ENCODE measurements at regions not wholly inside any gene's neighbourhood (a gene's known extent, or its start where the extent isn't known, plus 50 kb on each side); places are given as distances from the start of the nearest gene placed in this dataset.

DNA sequence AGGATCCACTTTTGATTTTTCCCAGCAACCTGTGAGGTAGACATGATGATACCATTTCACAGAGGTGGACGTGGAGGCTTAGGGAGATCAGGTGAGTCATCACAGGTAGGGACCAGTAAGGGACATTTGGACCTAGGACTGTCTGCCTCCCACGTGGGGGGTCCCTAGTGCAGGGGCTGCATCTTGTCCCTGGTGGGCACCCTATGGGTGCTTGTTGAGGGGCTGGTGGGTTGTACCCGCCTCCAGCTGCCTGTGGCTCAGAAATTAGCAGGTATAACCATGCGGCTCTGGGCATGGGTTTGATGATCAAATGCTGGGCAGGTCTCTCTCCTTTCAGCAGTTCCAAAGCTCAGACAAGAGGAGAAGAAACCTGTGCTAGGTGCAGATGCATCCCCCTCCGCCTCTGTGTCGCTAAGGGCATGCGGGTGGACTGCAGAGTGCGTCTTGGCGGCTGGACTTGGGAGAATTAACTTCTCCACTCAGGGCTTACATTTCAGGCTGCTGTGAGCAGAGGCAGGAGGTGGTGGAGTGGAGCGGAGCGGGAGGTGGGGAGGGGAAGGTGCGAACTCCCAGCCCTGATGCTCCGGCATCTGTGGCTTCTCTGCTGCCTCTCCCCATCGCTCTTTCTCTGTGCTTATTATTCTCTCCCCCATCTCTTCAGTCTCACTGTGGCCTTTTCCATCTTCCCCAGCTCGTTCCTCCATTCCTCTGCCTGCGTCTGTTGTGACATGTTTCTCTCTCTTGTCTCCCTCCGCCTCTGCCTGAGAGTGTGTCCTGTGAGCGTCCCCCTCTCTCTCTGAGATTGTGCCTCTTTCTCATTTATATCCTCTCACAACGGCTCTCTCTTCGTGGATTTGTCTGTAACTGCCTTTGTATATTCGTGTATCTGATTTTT, 146.8 kb downstream of the PTPRU start:
- Mint-ChIP-seq H3K4me3 (no peak overlapping the region), H3K36me3 (ENCODE audit: low read depth) (no peaks in the 10 kb centered on the region), H3K9me3 (peaks cover 17% of the 10 kb centered on the region), H3K4me1 (ENCODE audit: low read depth) (no peaks in the 10 kb centered on the region), H3K27me3 (peaks cover 16% of the 10 kb centered on the region), H3K27ac (no peak overlapping the region)
- intact Hi-C loops (cut with micrococcal nuclease) = no loop called here

DNA sequence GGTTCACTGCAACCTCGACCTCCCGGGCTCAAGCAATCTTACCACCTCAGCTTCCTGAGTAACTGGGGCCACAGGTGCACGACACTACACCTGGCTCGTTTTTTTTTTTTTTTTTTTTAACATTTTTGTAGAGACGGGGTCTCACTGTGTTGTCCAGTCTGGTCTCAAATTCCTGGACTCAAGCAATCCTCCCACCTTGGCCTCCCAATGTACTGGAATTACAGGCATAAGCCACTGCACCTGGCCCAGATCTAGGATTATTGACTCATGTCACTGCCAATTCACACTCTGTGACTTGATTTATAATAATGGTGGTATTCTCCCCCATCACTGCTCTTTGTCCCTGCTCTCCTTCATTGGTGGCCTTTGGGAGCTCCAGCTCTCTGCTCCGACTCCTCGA, 145.1 kb downstream of the PTPRU start:
- peaks cover 9% of the 10 kb centered on the region for H3K27me3 Mint-ChIP-seq
- intact Hi-C loops (cut with micrococcal nuclease) = no loop called here

DNA sequence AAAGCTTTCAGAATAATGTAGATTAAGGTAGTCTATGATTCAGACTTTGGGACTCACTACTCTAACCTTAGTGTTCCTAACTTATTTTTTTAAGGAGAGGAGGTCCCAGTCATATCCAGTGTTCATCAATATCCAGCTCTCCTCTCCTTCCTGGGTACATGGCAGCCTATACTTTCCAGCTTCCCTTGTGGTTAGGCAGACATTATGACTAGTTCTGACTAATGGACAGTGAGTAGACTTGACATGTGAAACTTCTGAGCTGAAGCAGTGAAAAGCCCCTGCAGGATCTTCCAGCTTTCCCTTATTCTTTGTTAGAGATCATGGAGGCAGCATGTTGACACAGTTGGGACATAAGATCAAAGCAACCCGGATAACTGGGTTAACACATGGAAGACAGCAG, 144.2 kb downstream of the PTPRU start:
- H3K36me3 Mint-ChIP-seq (ENCODE audit: low read depth) = no peaks in the 10 kb centered on the region
- H3K27me3 Mint-ChIP-seq = peaks cover 9% of the 10 kb centered on the region
- no peak overlapping the region for H3K27ac Mint-ChIP-seq
- no peaks in the 10 kb centered on the region for H3K4me1 Mint-ChIP-seq (ENCODE audit: low read depth)
- H3K4me3 Mint-ChIP-seq = no peak overlapping the region
- intact Hi-C loops (cut with micrococcal nuclease) = no loop called here
- peaks cover 39% of the 10 kb centered on the region for H3K9me3 Mint-ChIP-seq

More for the DNA sequence above, 145.1 kb downstream of the PTPRU start:
- no peak overlapping the region for H3K27ac Mint-ChIP-seq
- H3K4me1 Mint-ChIP-seq (ENCODE audit: low read depth) = no peaks in the 10 kb centered on the region
- no peaks in the 10 kb centered on the region for H3K36me3 Mint-ChIP-seq (ENCODE audit: low read depth)
- H3K4me3 Mint-ChIP-seq = no peak overlapping the region
- peaks cover 31% of the 10 kb centered on the region for H3K9me3 Mint-ChIP-seq

DNA sequence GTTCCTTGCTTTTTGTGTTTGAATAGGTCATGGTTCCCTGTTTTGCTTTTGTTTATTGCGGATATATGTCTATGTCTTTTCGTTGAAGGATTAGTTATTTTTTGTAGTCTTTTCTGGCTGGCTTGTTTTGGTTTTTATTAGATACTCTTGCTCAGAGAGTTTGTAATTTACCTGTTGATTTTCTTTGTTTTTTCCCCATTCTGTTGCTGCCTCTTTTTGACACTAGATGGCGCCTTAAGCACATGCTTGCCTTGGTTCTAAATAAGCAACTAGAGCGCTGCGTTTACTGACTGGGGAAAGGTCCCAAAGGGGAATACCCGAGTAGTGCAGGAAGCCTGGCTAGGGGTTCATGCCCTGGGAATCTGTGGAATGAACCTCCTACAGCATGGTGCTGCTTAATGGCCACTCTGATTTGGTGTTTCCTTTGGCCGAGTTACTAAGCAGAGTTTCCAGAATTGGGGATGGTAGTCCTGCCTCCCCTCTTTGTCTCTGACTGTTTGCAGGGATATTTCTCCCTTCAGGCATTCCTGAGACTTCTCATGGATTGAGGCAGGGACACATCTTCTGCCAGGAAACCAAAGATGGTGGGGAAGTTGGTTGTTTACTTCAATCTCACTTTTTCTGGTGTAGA, 143.2 kb downstream of the PTPRU start:
- H3K4me3 Mint-ChIP-seq = no peak overlapping the region
- no peaks in the 10 kb centered on the region for H3K4me1 Mint-ChIP-seq (ENCODE audit: low read depth)
- peaks cover 46% of the 10 kb centered on the region for H3K9me3 Mint-ChIP-seq
- H3K27me3 Mint-ChIP-seq = peaks cover 7% of the 10 kb centered on the region
- H3K27ac Mint-ChIP-seq = no peak overlapping the region
- intact Hi-C loops (cut with micrococcal nuclease) = loop anchor here (5.0 kb wide), 1 partner anchor 468 kb away; no protein-coding TSS in a partner anchor
- no peaks in the 10 kb centered on the region for H3K36me3 Mint-ChIP-seq (ENCODE audit: low read depth)

Measured in dendritic cell treated with granulocyte-macrophage colony-stimulating factor and Interleukin-4, amounts not matched to agents 40 ng/mL and 50 ng/mL, for 4 days (primary cell).